Activated CD8-positive, alpha-beta T cell treated with anti-CD3 and anti-CD28 coated beads for 36 hours (primary cell): ENCODE measurements at regions not wholly inside any gene's neighbourhood (a gene's known extent, or its start where the extent isn't known, plus 50 kb on each side); places are given as distances from the start of the nearest gene placed in this dataset.

ENCODE experiments used
- ATAC-seq: fragments of 200-7000 bp; cut with Tn5 transposase; one replicate; pipeline ENCODE4 v1.10.0; 2021; ENCODE audit warnings: mild to moderate bottlenecking, moderate library complexity
- CTCF ChIA-PET: fragments of 350-600 bp; sonication (Branson Sonifier 250); formaldehyde crosslinking; loops from one replicate; lab custom pipeline; 2021; ENCODE audit warnings: antibody characterized with exemption; lab: Charles Lee
- POLR2A ChIA-PET: fragments of 350-600 bp; sonication (Branson Sonifier 250); formaldehyde crosslinking; loops from one replicate; lab custom pipeline; 2021; ENCODE audit warnings: antibody characterized with exemption; lab: Charles Lee
- DNase-seq: peaks from one replicate; pipeline ENCODE4 v3.0.0-alpha.2; 2020
- H3K27ac Mint-ChIP-seq: one replicate; pipeline ENCODE4 v1.8.0; 2021; ENCODE audit warnings: mild to moderate bottlenecking, mixed read lengths
- H3K27me3 Mint-ChIP-seq: one replicate; pipeline ENCODE4 v1.8.0; 2021; ENCODE audit warnings: mixed read lengths
- H3K36me3 Mint-ChIP-seq: one replicate; pipeline ENCODE4 v1.8.0; 2021; ENCODE audit warnings: low read depth, mixed read lengths
- H3K4me1 Mint-ChIP-seq: one replicate; pipeline ENCODE4 v1.8.0; 2021; ENCODE audit warnings: low read depth, mixed read lengths
- H3K4me3 Mint-ChIP-seq: one replicate; pipeline ENCODE4 v1.8.0; 2021; ENCODE audit warnings: mild to moderate bottlenecking, moderate library complexity, mixed read lengths
- H3K9me3 Mint-ChIP-seq: one replicate; pipeline ENCODE4 v1.8.0; 2021; ENCODE audit warnings: mixed read lengths
- CTCF ChIP-seq: fragments of 200-600 bp; IDR thresholded peaks from one replicate; pipeline ENCODE4 v1.8.0; 2022; ENCODE audit warnings: antibody characterized with exemption, mild to moderate bottlenecking
- intact Hi-C: fragments of 100-400 bp; cut with micrococcal nuclease; formaldehyde crosslinking; loops from one replicate; pipeline ENCODE4 v1.10.0; 2022

DNA sequence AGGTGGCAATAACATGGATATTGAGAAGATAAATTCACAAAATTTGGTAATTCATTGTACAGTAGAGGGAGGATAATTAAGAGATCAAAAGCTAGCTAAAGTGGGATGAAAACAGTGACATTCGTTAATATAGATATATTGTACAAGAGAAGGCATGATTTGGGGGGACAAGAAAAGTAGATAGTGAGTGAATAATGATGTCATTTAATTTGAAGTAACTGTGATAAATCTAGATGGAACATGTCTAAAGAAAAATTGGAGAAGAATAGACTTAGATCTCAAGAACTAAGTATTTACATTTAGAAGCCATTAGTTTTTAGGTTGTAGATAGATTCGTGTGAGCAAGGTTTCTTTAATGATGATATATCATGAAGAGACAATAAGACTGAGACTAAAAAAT, 594.0 kb upstream of the RGS18 start:
- ChIA-PET POLR2A (no interaction called here), CTCF (no interaction called here)
- Mint-ChIP-seq H3K4me1 (no peaks in the 10 kb centered on the region), H3K4me3 (no peak overlapping the region), H3K36me3 (no peaks in the 10 kb centered on the region), H3K27me3 (no peaks in the 10 kb centered on the region), H3K9me3 (peaks cover 4% of the 10 kb centered on the region), H3K27ac (no peak overlapping the region)
- intact Hi-C loops, result no loop called here
- ATAC-seq (no peak), DNase-seq (no peak)
- no peak for TF ChIP-seq CTCF

- no peak for TF ChIP-seq CTCF
- ChIA-PET POLR2A (no interaction called here), CTCF (no interaction called here)
- H3K9me3 Mint-ChIP-seq, result no peaks in the 10 kb centered on the region
- DNase-seq, result no peak
- no peaks in the 10 kb centered on the region for H3K4me1 Mint-ChIP-seq
- no peak for ATAC-seq
- no peak overlapping the region for H3K27ac Mint-ChIP-seq
- H3K36me3 Mint-ChIP-seq, result no peaks in the 10 kb centered on the region
- no peaks in the 10 kb centered on the region for H3K27me3 Mint-ChIP-seq
- H3K4me3 Mint-ChIP-seq, result no peak overlapping the region
- intact Hi-C loops, result no loop called here
Measured at GRCh38 chr1:191572479-191572878, 585.8 kb upstream of the RGS18 start.

- no peaks in the 10 kb centered on the region for H3K36me3 Mint-ChIP-seq
- intact Hi-C loops, result no loop called here
- no peaks in the 10 kb centered on the region for H3K4me1 Mint-ChIP-seq
- no peak for TF ChIP-seq CTCF
- no peaks in the 10 kb centered on the region for H3K27me3 Mint-ChIP-seq
- ChIA-PET CTCF (no interaction called here), POLR2A (no interaction called here)
- no peak for DNase-seq
- H3K9me3 Mint-ChIP-seq, result peaks cover 4% of the 10 kb centered on the region
- ATAC-seq, result no peak
- H3K4me3 Mint-ChIP-seq, result no peak overlapping the region
- H3K27ac Mint-ChIP-seq, result no peak overlapping the region
Measured at GRCh38 chr1:191575180-191575579, 583.1 kb upstream of the RGS18 start.

- no peak overlapping the region for H3K4me3 Mint-ChIP-seq
- CTCF ChIA-PET, result no interaction called here
Measured at GRCh38 chr1:191575746-191576145, 582.5 kb upstream of the RGS18 start.

GRCh38 chr1:191577213-191577612, 581.0 kb upstream of the RGS18 start:
- H3K9me3 Mint-ChIP-seq, result peaks cover 9% of the 10 kb centered on the region
- H3K4me1 Mint-ChIP-seq, result no peaks in the 10 kb centered on the region
- H3K36me3 Mint-ChIP-seq, result no peaks in the 10 kb centered on the region
- ChIA-PET CTCF (interaction anchor here (1.2 kb wide), 1 partner anchor 10 kb away, joined by 3 read pairs; no protein-coding TSS in a partner anchor), POLR2A (no interaction called here)
- ATAC-seq, result no peak
- no peak for TF ChIP-seq CTCF
- H3K27me3 Mint-ChIP-seq, result no peaks in the 10 kb centered on the region
- DNase-seq, result no peak
- no peak overlapping the region for H3K27ac Mint-ChIP-seq
- intact Hi-C loops, result no loop called here
- H3K4me3 Mint-ChIP-seq, result no peak overlapping the region

More at GRCh38 chr1:191575746-191576145, 582.5 kb upstream of the RGS18 start:
- Mint-ChIP-seq H3K36me3 (no peaks in the 10 kb centered on the region), H3K27ac (no peak overlapping the region), H3K27me3 (no peaks in the 10 kb centered on the region), H3K9me3 (peaks cover 4% of the 10 kb centered on the region), H3K4me1 (no peaks in the 10 kb centered on the region)
- intact Hi-C loops, result no loop called here
- ATAC-seq (no peak), DNase-seq (no peak)
- no peak for TF ChIP-seq CTCF
- POLR2A ChIA-PET, result no interaction called here
